GM12878 (cell line): ENCODE measurements at regions not wholly inside any gene's neighbourhood (a gene's known extent, or its start where the extent isn't known, plus 50 kb on each side); places are given as distances from the start of the nearest gene placed in this dataset.

ENCODE experiments used
- ATF2 ChIP-seq: IDR thresholded peaks from 2 replicates; pipeline ENCODE4 v1.6.1; 2012; ENCODE audit warnings: low read length, inconsistent platforms
- ATF3 ChIP-seq: IDR thresholded peaks from 2 replicates; pipeline ENCODE4 v1.6.1; 2011; ENCODE audit warnings: low read depth, mild to moderate bottlenecking, low read length, moderate library complexity, borderline replicate concordance; ENCODE audit errors: extremely low read depth
- CTCF ChIP-seq, 3 experiments: IDR thresholded peaks in 2 of 3; conservative IDR thresholded peaks in 1 of 3; 2 replicates each; pipeline ENCODE4 v1.5.1; 2011; ENCODE audit warnings: low read depth in 3 of 3, low read length in 3 of 3, mild to moderate bottlenecking in 3 of 3, control low read depth in 2 of 3, moderate library complexity in 2 of 3, inconsistent platforms in 1 of 3, mixed read lengths in 1 of 3; ENCODE audit not compliant: control insufficient read depth in 2 of 3, insufficient read depth in 1 of 3; ENCODE audit errors: extremely low read depth in 1 of 3
- EGR1 ChIP-seq, 2 experiments: IDR thresholded peaks; 1 replicate in 1 of 2; 2 replicates in 1 of 2; pipeline ENCODE4 v1.6.1; 2011 to 2012; ENCODE audit warnings: low read depth in 2 of 2, low read length in 2 of 2, borderline replicate concordance in 1 of 2, mild to moderate bottlenecking in 1 of 2, moderate library complexity in 1 of 2
- MTA2 ChIP-seq: fragments of 450-650 bp; IDR thresholded peaks from 2 replicates; pipeline ENCODE4 v1.6.1; 2016; ENCODE audit warnings: low read depth, mild to moderate bottlenecking, moderate library complexity
- MTA3 ChIP-seq: IDR thresholded peaks from 2 replicates; pipeline ENCODE4 v1.6.1; 2012; ENCODE audit warnings: low read length, inconsistent platforms, borderline replicate concordance
- POLR2AphosphoS5 ChIP-seq: IDR thresholded peaks from 2 replicates; pipeline ENCODE4 v1.6.1; 2011; ENCODE audit warnings: mild to moderate bottlenecking, low read length, inconsistent platforms
- RAD21 ChIP-seq: IDR thresholded peaks from 2 replicates; pipeline ENCODE4 v1.6.1; 2011; ENCODE audit warnings: mild to moderate bottlenecking, low read depth, low read length, moderate library complexity; ENCODE audit not compliant: insufficient read depth
- YBX1 ChIP-seq: fragments of 450-650 bp; IDR thresholded peaks from 2 replicates; pipeline ENCODE4 v1.6.1; 2016; ENCODE audit warnings: antibody characterized with exemption
- ZNF384 ChIP-seq: IDR thresholded peaks from 2 replicates; pipeline ENCODE4 v1.6.1; 2012; ENCODE audit warnings: low read depth, mild to moderate bottlenecking, low read length, improper control_type of control experiment, borderline replicate concordance

DNA sequence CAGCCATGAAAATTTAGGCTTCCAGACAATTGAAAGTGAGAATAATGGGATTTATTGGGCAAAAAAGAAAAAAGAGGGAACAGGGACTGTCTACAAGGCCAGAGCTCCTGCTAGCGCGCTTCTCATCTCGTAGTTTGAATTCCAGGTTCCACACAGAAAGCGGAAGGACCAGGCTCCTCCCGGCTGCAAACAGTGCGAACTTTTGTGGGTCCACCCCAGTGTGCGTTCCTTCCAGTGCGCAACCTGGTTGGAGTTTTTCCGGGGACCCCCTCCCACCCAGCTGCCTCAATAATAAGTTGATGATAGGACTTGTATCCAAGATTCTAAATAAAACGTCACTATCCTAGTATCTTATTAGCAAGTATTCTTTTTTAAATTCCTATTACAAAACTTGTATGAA is 467.7 kb upstream of the TUSC1 start:
- TF ChIP-seq EGR1 (IDR thresholded peaks at IDR 0.05; ENCODE audit: borderline replicate concordance in 1 of 2, low read depth in 2 of 2, low read length in 2 of 2) (no peak), MTA2 (no peak), POLR2AphosphoS5 (no peak), ZNF384 (no peak), ATF3 (no peak), YBX1 (no peak), CTCF (IDR thresholded peaks at IDR 0.05 in 2 of 3, conservative IDR thresholded peaks at IDR 0.05 in 1 of 3; ENCODE audit: control insufficient read depth in 2 of 3, extremely low read depth in 1 of 3, insufficient read depth in 1 of 3, low read depth in 3 of 3, low read length in 3 of 3) (no peak), MTA3 (no peak), ATF2 (no peak), RAD21 (no peak)
